H1 (cell line): ENCODE measurements at regions not wholly inside any gene's neighbourhood (a gene's known extent, or its start where the extent isn't known, plus 50 kb on each side); places are given as distances from the start of the nearest gene placed in this dataset.

Source experiments
- CTCF ChIA-PET: fragments of 300-600 bp; sonication (Branson Sonifier 250); formaldehyde crosslinking; loops from one replicate; lab custom pipeline; 2021; ENCODE audit not compliant: partially characterized antibody; lab: Charles Lee
- POLR2A ChIA-PET: fragments of 300-600 bp; sonication (Branson Sonifier 250); formaldehyde crosslinking; loops from one replicate; lab custom pipeline; 2021; ENCODE audit warnings: inconsistent platforms; ENCODE audit not compliant: partially characterized antibody; lab: Charles Lee
- DNase-seq, 2 experiments: peaks; one replicate each; pipeline versions ENCODE4 v3.0.0 to v3.0.0-alpha.2; 2010 to 2022; ENCODE audit warnings: low spot score in 2 of 2, low read depth in 1 of 2, mixed read lengths in 1 of 2
- FAIRE-seq: peaks from 2 replicates; lab custom pipeline; 2011; peaks lifted over from hg19 to GRCh38; lab: Jason Lieb, UNC
- H2AFZ ChIP-seq: 2 replicates; pipeline ENCODE4 v1.8.1; 2012; ENCODE audit warnings: low read length, inconsistent platforms
- H2AK5ac ChIP-seq: 2 replicates; pipeline ENCODE4 v1.6.1; 2013; ENCODE audit warnings: low read depth, low read length
- H2BK120ac ChIP-seq: replicated peaks from 2 replicates; pipeline ENCODE3; 2013; ENCODE audit warnings: low read depth, low read length, inconsistent platforms
- H2BK12ac ChIP-seq: 2 replicates; pipeline ENCODE4 v1.6.1; 2013; ENCODE audit warnings: low read depth, low read length
- H2BK15ac ChIP-seq: 2 replicates; pipeline ENCODE4 v1.6.1; 2013; ENCODE audit warnings: low read length
- H2BK20ac ChIP-seq: 2 replicates; pipeline ENCODE4 v1.6.1; 2013; ENCODE audit warnings: low read length
- H2BK5ac ChIP-seq: 2 replicates; pipeline ENCODE4 v1.6.1; 2013; ENCODE audit warnings: low read depth, low read length
- H3K14ac ChIP-seq: 2 replicates; pipeline ENCODE4 v1.6.1; 2013; ENCODE audit warnings: inconsistent platforms; ENCODE audit not compliant: insufficient read length
- H3K18ac ChIP-seq: 2 replicates; pipeline ENCODE4 v1.6.1; 2013; ENCODE audit warnings: low read length; ENCODE audit errors: extremely low read depth
- H3K23ac ChIP-seq: 2 replicates; pipeline ENCODE4 v1.6.1; 2013; ENCODE audit warnings: inconsistent platforms; ENCODE audit not compliant: insufficient read length
- H3K23me2 ChIP-seq: 2 replicates; pipeline ENCODE4 v1.6.1; 2013; ENCODE audit warnings: low read depth, low read length
- H3K27ac ChIP-seq: 2 replicates; pipeline ENCODE4 v1.6.1; 2011; ENCODE audit warnings: low read depth, low read length, inconsistent platforms
- H3K27me3 ChIP-seq, 4 experiments: replicated peaks in 1 of 4; 1 replicate in 1 of 4; 2 replicates in 3 of 4; pipeline versions ENCODE4 v1.6.1 to v1.8.1; 2011 to 2013; ENCODE audit warnings: low read length in 3 of 4, mild to moderate bottlenecking in 3 of 4, inconsistent platforms in 2 of 4, mixed read lengths in 2 of 4, moderate library complexity in 1 of 4; ENCODE audit not compliant: control insufficient read depth in 3 of 4, insufficient read depth in 3 of 4; ENCODE audit errors: extremely low read depth in 1 of 4
- H3K36me3 ChIP-seq, 4 experiments: 2 replicates each; pipeline versions ENCODE4 v1.6.1 to v1.8.1; 2011 to 2013; ENCODE audit warnings: mild to moderate bottlenecking in 4 of 4, low read length in 3 of 4, moderate library complexity in 2 of 4, control low read depth in 1 of 4, inconsistent platforms in 1 of 4; ENCODE audit not compliant: insufficient read depth in 4 of 4, control insufficient read depth in 2 of 4
- H3K4ac ChIP-seq: replicated peaks from 2 replicates; pipeline ENCODE3; 2013; ENCODE audit warnings: low read length, low read depth, mixed read lengths, inconsistent platforms; ENCODE audit not compliant: insufficient read length
- H3K4me1 ChIP-seq, 4 experiments: replicated peaks in 1 of 4; 1 replicate in 1 of 4; 2 replicates in 3 of 4; pipeline versions ENCODE4 v1.6.1 to v1.8.1; 2011 to 2013; ENCODE audit warnings: low read length in 3 of 4, inconsistent platforms in 2 of 4, mixed read lengths in 1 of 4; ENCODE audit not compliant: insufficient read depth in 4 of 4, control insufficient read depth in 3 of 4
- H3K4me2 ChIP-seq, 2 experiments: 2 replicates each; pipeline versions ENCODE4 v1.6.1 to v1.8.1; 2011 to 2013; ENCODE audit warnings: low read depth in 2 of 2, low read length in 2 of 2, control low read depth in 1 of 2, inconsistent platforms in 1 of 2, mild to moderate bottlenecking in 1 of 2; ENCODE audit not compliant: insufficient read depth in 1 of 2
- H3K4me3 ChIP-seq, 4 experiments: fragments of 200-600, 300-600 bp in 1 of 4; sonication (generic), shearing (Covaris generic), sonication (Bioruptor Twin) in 1 of 4; 2 replicates each; pipeline versions ENCODE4 v1.5.1 to v1.8.1; 2011 to 2016; ENCODE audit warnings: low read length in 4 of 4, low read depth in 3 of 4, control low read depth in 2 of 4, inconsistent platforms in 2 of 4, mild to moderate bottlenecking in 2 of 4, mixed read lengths in 1 of 4, moderate library complexity in 1 of 4; ENCODE audit not compliant: insufficient read depth in 2 of 4; ENCODE audit errors: extremely low read depth in 1 of 4
- H3K56ac ChIP-seq: replicated peaks from 2 replicates; pipeline ENCODE3; 2013; ENCODE audit warnings: low read depth, mild to moderate bottlenecking, mixed read lengths, low read length, inconsistent platforms; ENCODE audit not compliant: insufficient read length
- H3K79me1 ChIP-seq: 2 replicates; pipeline ENCODE4 v1.6.1; 2013; ENCODE audit warnings: low read depth, low read length, control low read depth
- H3K79me2 ChIP-seq, 2 experiments: 2 replicates each; pipeline versions ENCODE4 v1.6.1 to v1.8.1; 2012 to 2013; ENCODE audit warnings: low read length in 2 of 2, mild to moderate bottlenecking in 2 of 2, inconsistent platforms in 1 of 2; ENCODE audit not compliant: insufficient read depth in 2 of 2, control insufficient read depth in 1 of 2
- H3K9ac ChIP-seq, 4 experiments: replicated peaks in 1 of 4; 1 replicate in 1 of 4; 2 replicates in 3 of 4; pipeline versions ENCODE4 v1.6.1 to v1.8.1; 2011 to 2013; ENCODE audit warnings: low read depth in 3 of 4, low read length in 3 of 4, control low read depth in 2 of 4, mild to moderate bottlenecking in 2 of 4, moderate library complexity in 2 of 4, inconsistent platforms in 1 of 4; ENCODE audit errors: extremely low read depth in 1 of 4
- H3K9me3 ChIP-seq, 2 experiments: 2 replicates each; pipeline versions ENCODE4 v1.6.1 to v1.8.1; 2012 to 2013; ENCODE audit warnings: mild to moderate bottlenecking in 2 of 2, moderate library complexity in 2 of 2, control low read depth in 1 of 2, inconsistent platforms in 1 of 2, low read depth in 1 of 2, low read length in 1 of 2, mixed read lengths in 1 of 2; ENCODE audit not compliant: insufficient read depth in 2 of 2
- H4K20me1 ChIP-seq, 2 experiments: replicated peaks in 1 of 2; 2 replicates each; pipeline versions ENCODE3 to v1.8.1; 2011 to 2013; ENCODE audit warnings: inconsistent platforms in 2 of 2, low read length in 2 of 2, mild to moderate bottlenecking in 1 of 2; ENCODE audit not compliant: insufficient read depth in 2 of 2, control insufficient read depth in 1 of 2
- H4K5ac ChIP-seq: 2 replicates; pipeline ENCODE4 v1.6.1; 2013; ENCODE audit warnings: low read length, low read depth, mixed read lengths, inconsistent platforms; ENCODE audit not compliant: insufficient read length
- H4K8ac ChIP-seq: 2 replicates; pipeline ENCODE4 v1.8.0; 2013; ENCODE audit warnings: mild to moderate bottlenecking, moderate library complexity, low read length, inconsistent platforms; ENCODE audit not compliant: insufficient read depth; ENCODE audit errors: extremely low read depth
- H4K91ac ChIP-seq: replicated peaks from 2 replicates; pipeline ENCODE3; 2013; ENCODE audit warnings: low read length, mixed read lengths, inconsistent platforms; ENCODE audit not compliant: insufficient read length
- EGR1 ChIP-seq: IDR thresholded peaks from 2 replicates; pipeline ENCODE4 v1.6.1; 2011; ENCODE audit warnings: low read depth, low read length, borderline replicate concordance
- MAFK ChIP-seq: IDR thresholded peaks from 2 replicates; pipeline ENCODE4 v1.6.1; 2012; ENCODE audit warnings: low read depth, mild to moderate bottlenecking, improper control_type of control experiment, low read length
- POLR2A ChIP-seq, 2 experiments: IDR thresholded peaks; 1 replicate in 1 of 2; 2 replicates in 1 of 2; pipeline ENCODE4 v1.6.1; 2011; ENCODE audit warnings: low read depth in 2 of 2, low read length in 2 of 2, mild to moderate bottlenecking in 2 of 2; ENCODE audit errors: control extremely low read depth in 1 of 2
- RBBP5 ChIP-seq: IDR thresholded peaks from 2 replicates; pipeline ENCODE4 v1.7.1; 2012; ENCODE audit warnings: low read depth, mild to moderate bottlenecking, inconsistent platforms, low read length, moderate library complexity, borderline replicate concordance
- SIN3A ChIP-seq, 2 experiments: IDR thresholded peaks in 1 of 2; conservative IDR thresholded peaks in 1 of 2; 2 replicates each; pipeline ENCODE4 v1.6.1; 2011 to 2012; ENCODE audit warnings: low read length in 2 of 2, improper control_type of control experiment in 1 of 2, low read depth in 1 of 2, mild to moderate bottlenecking in 1 of 2
- WGBS, 2 experiments: shearing (Covaris generic) in 1 of 2; methylation state at CpG; one replicate each; pipeline versions ENCODE4 v1.1.6 to v1.1.7; 2013 to 2015; ENCODE audit warnings: low lambda C conversion rate in 2 of 2, mixed read lengths in 2 of 2, inconsistent platforms in 1 of 2, low coverage in 1 of 2, missing lambda C conversion rate in 1 of 2; ENCODE audit not compliant: insufficient replicate concordance in 2 of 2, insufficient coverage in 1 of 2, insufficient read length in 1 of 2; ENCODE audit errors: extremely low coverage in 1 of 2, missing lambda C conversion rate in 1 of 2; 5-methylcytosine and 5-hydroxymethylcytosine counted together

GRCh38 chr12:116353958-116354357 lies 76.5 kb upstream of the MED13L start:
- H3K27ac ChIP-seq, result no peak overlapping the region
- no peaks in the 10 kb centered on the region for H3K23me2 ChIP-seq
- H3K36me3 ChIP-seq, result no peaks in the 10 kb centered on the region
- no peak overlapping the region for H3K9ac ChIP-seq
- TF ChIP-seq POLR2A (IDR thresholded peaks at IDR 0.05; ENCODE audit: control extremely low read depth in 1 of 2, low read depth in 2 of 2, low read length in 2 of 2) (no peak), SIN3A (conservative IDR thresholded peaks at IDR 0.05 in 1 of 2, IDR thresholded peaks at IDR 0.05 in 1 of 2; ENCODE audit: low read depth in 1 of 2, low read length in 2 of 2) (no peak), EGR1 (no peak), RBBP5 (no peak), MAFK (no peak)
- H2BK20ac ChIP-seq, result no peak overlapping the region
- FAIRE-seq (no peak), DNase-seq (no peak)
- H2AK5ac ChIP-seq, result no peak overlapping the region
- H3K23ac ChIP-seq, result no peak overlapping the region
- no peak overlapping the region for H4K91ac ChIP-seq
- H2BK12ac ChIP-seq, result no peak overlapping the region
- no peak overlapping the region for H4K8ac ChIP-seq
- H3K4ac ChIP-seq, result no peak overlapping the region
- CTCF ChIA-PET, result no interaction called here
- peaks cover 2 to 12% (median 5%) of the 10 kb centered on the region in 4 experiments; a peak in 5 of 7 replicates for H3K4me1 ChIP-seq
- no peak overlapping the region for H3K4me3 ChIP-seq
- H3K79me1 ChIP-seq, result no peaks in the 10 kb centered on the region
- POLR2A ChIA-PET, result no interaction called here
- no peaks in the 10 kb centered on the region for H4K20me1 ChIP-seq
- H3K79me2 ChIP-seq, result no peaks in the 10 kb centered on the region
- no peak overlapping the region for H4K5ac ChIP-seq
- no peak overlapping the region for H2BK15ac ChIP-seq
- H3K18ac ChIP-seq, result no peak overlapping the region
- no peak overlapping the region for H2BK120ac ChIP-seq
- no peak overlapping the region for H3K56ac ChIP-seq
- no peak overlapping the region for H2AFZ ChIP-seq
- H2BK5ac ChIP-seq, result no peak overlapping the region
- 97% methylated on average over 2 of the region's 2 CpGs; no CpG with 5 or more reads in 1 of the 2 experiments for WGBS, 2 experiments
- H3K14ac ChIP-seq, result no peak overlapping the region
- no peaks in the 10 kb centered on the region for H3K27me3 ChIP-seq
- peaks cover 0 to 3% of the 10 kb centered on the region in 2 experiments; a peak in 1 of 4 replicates for H3K9me3 ChIP-seq
- no peak overlapping the region for H3K4me2 ChIP-seq
